CD14-positive monocyte (primary cell): ENCODE measurements at regions not wholly inside any gene's neighbourhood (a gene's known extent, or its start where the extent isn't known, plus 50 kb on each side); places are given as distances from the start of the nearest gene placed in this dataset.

Experiments used
- DNase-seq, 3 donors: peaks; one replicate each; pipeline ENCODE4 v3.0.0-alpha.2; 2011 to 2022
- H2AFZ ChIP-seq: 2 replicates; pipeline ENCODE4 v1.6.0; 2012; ENCODE audit warnings: mild to moderate bottlenecking, low read depth, low read length, inconsistent platforms; ENCODE audit not compliant: insufficient read depth, poor library complexity, severe bottlenecking
- H3K27ac ChIP-seq, 2 donors: 1 replicate in 1 of 2; 2 replicates in 1 of 2; pipeline ENCODE4 v1.5.1; 2012 to 2013; ENCODE audit warnings: low read length in 2 of 2, control low read depth in 1 of 2, inconsistent platforms in 1 of 2, low read depth in 1 of 2, mild to moderate bottlenecking in 1 of 2
- H3K27me3 ChIP-seq, 2 donors: one replicate each; pipeline versions ENCODE4 v1.6.0 to v1.6.1; 2011 to 2013; ENCODE audit warnings: low read length in 2 of 2; ENCODE audit not compliant: control insufficient read depth in 2 of 2, insufficient read depth in 2 of 2
- H3K36me3 ChIP-seq, 2 donors: replicated peaks in 1 of 2; 1 replicate in 1 of 2; 2 replicates in 1 of 2; pipeline versions ENCODE4 v1.5.1 to v1.6.1; 2012 to 2013; ENCODE audit warnings: low read length in 2 of 2, control low read depth in 1 of 2, inconsistent platforms in 1 of 2, mild to moderate bottlenecking in 1 of 2; ENCODE audit not compliant: insufficient read depth in 2 of 2, control insufficient read depth in 1 of 2
- H3K4me1 ChIP-seq, 2 donors: 1 replicate in 1 of 2; 2 replicates in 1 of 2; pipeline versions ENCODE4 v1.5.1 to v1.6.1; 2012 to 2013; ENCODE audit warnings: low read length in 2 of 2, control low read depth in 1 of 2, inconsistent platforms in 1 of 2, mild to moderate bottlenecking in 1 of 2, moderate library complexity in 1 of 2; ENCODE audit not compliant: insufficient read depth in 2 of 2, control insufficient read depth in 1 of 2
- H3K4me2 ChIP-seq: replicated peaks from 2 replicates; pipeline ENCODE3; 2012; ENCODE audit warnings: low read length, moderate library complexity, mild to moderate bottlenecking; ENCODE audit not compliant: poor library complexity, severe bottlenecking; ENCODE audit errors: extremely low read depth
- H3K4me3 ChIP-seq, 3 experiments: fragments of 200-600 bp in 1 of 3; sonication (generic) in 1 of 3; replicated peaks in 1 of 3; 1 replicate in 2 of 3; 2 replicates in 1 of 3; pipeline ENCODE4 v1.5.1; 2011 to 2013; ENCODE audit warnings: low read length in 3 of 3, mild to moderate bottlenecking in 3 of 3, control low read depth in 2 of 3, low read depth in 2 of 3, inconsistent platforms in 1 of 3, moderate library complexity in 1 of 3
- H3K79me2 ChIP-seq: 2 replicates; pipeline ENCODE4 v1.6.0; 2012; ENCODE audit warnings: mild to moderate bottlenecking, control low read depth, inconsistent platforms, low read length, moderate library complexity; ENCODE audit not compliant: insufficient read depth
- H3K9ac ChIP-seq: 2 replicates; pipeline ENCODE4 v1.6.0; 2017; ENCODE audit warnings: low read length, mild to moderate bottlenecking; ENCODE audit not compliant: insufficient read depth, poor library complexity, severe bottlenecking
- H3K9me3 ChIP-seq, 2 donors: replicated peaks in 1 of 2; 1 replicate in 1 of 2; 2 replicates in 1 of 2; pipeline versions ENCODE4 v1.5.1 to v1.6.1; 2012 to 2013; ENCODE audit warnings: low read length in 2 of 2, control low read depth in 1 of 2; ENCODE audit not compliant: control insufficient read depth in 1 of 2, insufficient read depth in 1 of 2
- H4K20me1 ChIP-seq: 2 replicates; pipeline ENCODE4 v1.6.0; 2012; ENCODE audit warnings: mild to moderate bottlenecking, low read length, control low read depth, moderate library complexity; ENCODE audit not compliant: insufficient read depth
- H3K27ac Mint-ChIP-seq, 7 donors: one replicate each; pipeline ENCODE4 v1.8.0; 2020; ENCODE audit warnings: mild to moderate bottlenecking in 7 of 7, mixed read lengths in 7 of 7, moderate library complexity in 6 of 7, inconsistent platforms in 2 of 7
- H3K27me3 Mint-ChIP-seq, 3 donors: one replicate each; pipeline ENCODE4 v1.8.0; 2021 to 2022; ENCODE audit warnings: low read depth in 3 of 3, mild to moderate bottlenecking in 3 of 3, mixed read lengths in 3 of 3, moderate library complexity in 3 of 3, inconsistent platforms in 1 of 3
- H3K36me3 Mint-ChIP-seq, 2 donors: one replicate each; pipeline ENCODE4 v1.8.0; 2020; ENCODE audit warnings: mixed read lengths in 2 of 2, inconsistent platforms in 1 of 2, mild to moderate bottlenecking in 1 of 2
- H3K4me1 Mint-ChIP-seq: one replicate; pipeline ENCODE4 v1.8.0; 2020; ENCODE audit warnings: mild to moderate bottlenecking, mixed read lengths
- H3K4me3 Mint-ChIP-seq, 2 donors: one replicate each; pipeline ENCODE4 v1.8.0; 2020; ENCODE audit warnings: mild to moderate bottlenecking in 2 of 2, mixed read lengths in 2 of 2, moderate library complexity in 1 of 2
- H3K9me3 Mint-ChIP-seq, 7 donors: one replicate each; pipeline ENCODE4 v1.8.0; 2020 to 2022; ENCODE audit warnings: mixed read lengths in 7 of 7, mild to moderate bottlenecking in 6 of 7, moderate library complexity in 6 of 7, inconsistent platforms in 2 of 7
- CTCF ChIP-seq: fragments of 200-600 bp; IDR thresholded peaks from one replicate; pipeline ENCODE4 v1.8.0; 2022; ENCODE audit warnings: antibody characterized with exemption, mild to moderate bottlenecking
- WGBS: methylation state at CpG from one replicate; pipeline ENCODE4 v1.1.5; 2013; ENCODE audit warnings: missing lambda C conversion rate; ENCODE audit not compliant: insufficient coverage; 5-methylcytosine and 5-hydroxymethylcytosine counted together
- intact Hi-C, 2 donors: fragments of 100-400 bp; cut with micrococcal nuclease; formaldehyde crosslinking; loops; one replicate each; pipeline versions ENCODE4 v1.15.0 to v1.15.1; 2023

DNA sequence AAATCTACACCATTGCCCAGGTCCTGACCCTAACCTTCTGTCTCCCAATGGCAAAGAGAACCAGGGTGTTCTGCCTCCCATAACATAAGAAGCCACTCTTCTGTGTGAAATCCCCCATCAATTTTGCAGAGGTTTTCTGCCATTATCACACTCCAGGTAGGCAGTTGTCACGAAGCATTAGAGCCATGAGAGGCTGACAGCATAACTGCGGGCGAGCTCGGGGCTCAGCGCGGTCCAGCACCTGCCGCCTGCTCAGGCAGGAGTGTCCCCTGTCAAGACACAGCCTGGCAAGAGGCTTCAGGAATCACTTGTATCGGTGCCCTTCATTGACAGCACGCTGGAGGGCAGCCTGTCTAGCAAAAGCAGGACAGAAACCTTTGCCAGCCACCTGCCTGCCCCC lies 251.2 kb downstream of the SATB2 start:
- H3K9me3 Mint-ChIP-seq, result peaks cover 0 to 7% (median 3%) of the 10 kb centered on the region in 7 donors
- Histone ChIP-seq H3K9ac (no peak overlapping the region), H3K4me3 (no peak overlapping the region), H3K4me2 (no peak overlapping the region), H3K4me1 (no peaks in the 10 kb centered on the region), H4K20me1 (no peaks in the 10 kb centered on the region), H3K36me3 (no peaks in the 10 kb centered on the region), H3K27me3 (no peaks in the 10 kb centered on the region), H3K27ac (no peak overlapping the region), H2AFZ (no peak overlapping the region), H3K9me3 (peaks cover 0 to 12% of the 10 kb centered on the region in 2 donors), H3K79me2 (no peaks in the 10 kb centered on the region)
- intact Hi-C loops, result no loop called here
- no peak for TF ChIP-seq CTCF
- no peak for DNase-seq
- WGBS, result 86% methylated on average over 9 of the region's 9 CpGs
- H3K4me1 Mint-ChIP-seq, result no peaks in the 10 kb centered on the region
- no peak overlapping the region for H3K4me3 Mint-ChIP-seq
- H3K27me3 Mint-ChIP-seq, result no peaks in the 10 kb centered on the region
- no peak overlapping the region for H3K27ac Mint-ChIP-seq
- H3K36me3 Mint-ChIP-seq, result no peaks in the 10 kb centered on the region

GRCh38 chr2:199202964-199203363 lies 254.8 kb downstream of the SATB2 start:
- Histone ChIP-seq H4K20me1 (no peaks in the 10 kb centered on the region), H3K36me3 (no peaks in the 10 kb centered on the region), H3K4me1 (no peaks in the 10 kb centered on the region), H3K9ac (no peak overlapping the region), H3K27me3 (no peaks in the 10 kb centered on the region), H2AFZ (no peak overlapping the region), H3K4me3 (no peak overlapping the region), H3K9me3 (peaks cover 0 to 12% of the 10 kb centered on the region in 2 donors), H3K4me2 (no peak overlapping the region), H3K79me2 (no peaks in the 10 kb centered on the region), H3K27ac (no peak overlapping the region)
- no peaks in the 10 kb centered on the region for H3K27me3 Mint-ChIP-seq
- intact Hi-C loops, result no loop called here
- peak overlapping the region in 1 of 7 donors; percentile 15 for H3K27ac Mint-ChIP-seq
- H3K4me3 Mint-ChIP-seq, result no peak overlapping the region
- 100% methylated on average over 2 of the region's 5 CpGs for WGBS
- TF ChIP-seq CTCF, result no peak
- peaks cover 0 to 10% (median 5%) of the 10 kb centered on the region in 7 donors for H3K9me3 Mint-ChIP-seq
- H3K4me1 Mint-ChIP-seq, result no peaks in the 10 kb centered on the region
- no peak for DNase-seq
- no peaks in the 10 kb centered on the region for H3K36me3 Mint-ChIP-seq
